ENCODE measurements at regions not wholly inside any gene's neighbourhood (a gene's known extent, or its start where the extent isn't known, plus 50 kb on each side); places are given as distances from the start of the nearest gene placed in this dataset.
"Not testable (repeated sequence)": the region's sequence is repeated elsewhere in the genome, so short reads cannot be mapped to it uniquely, and the experiment has no call there.

- not testable (repeated sequence) for DNase-seq (ENCODE audit: low read depth, low spot score)
These were observed 482.1 kb upstream of the ADGRL4 start for GRCh38 chr1:79488572-79489121.

- DNase-seq (ENCODE audit: low read depth, low spot score): no peak
These were observed 472.3 kb upstream of the ADGRL4 start for GRCh38 chr1:79478728-79479373.

GRCh38 chr1:79478160-79478559 lies 471.6 kb upstream of the ADGRL4 start:
- no peak for DNase-seq (ENCODE audit: low read depth, low spot score)

GRCh38 chr1:79472067-79472656 lies 465.6 kb upstream of the ADGRL4 start:
- no peak for DNase-seq (ENCODE audit: low read depth, low spot score)

- DNase-seq (ENCODE audit: low read depth, low spot score): no peak
These were observed 462.6 kb upstream of the ADGRL4 start for GRCh38 chr1:79469139-79469538.

GRCh38 chr1:79460773-79461436 lies 454.4 kb upstream of the ADGRL4 start:
- DNase-seq (ENCODE audit: low read depth, low spot score): no peak

GRCh38 chr1:79457562-79458224 lies 451.2 kb upstream of the ADGRL4 start:
- no peak for DNase-seq (ENCODE audit: low read depth, low spot score)

GRCh38 chr1:79448426-79448825 lies 441.9 kb upstream of the ADGRL4 start:
- no peak for DNase-seq (ENCODE audit: low read depth, low spot score)

GRCh38 chr1:79441238-79441637 lies 434.7 kb upstream of the ADGRL4 start:
- DNase-seq (ENCODE audit: low read depth, low spot score): no peak

GRCh38 chr1:79437540-79437939 lies 431.0 kb upstream of the ADGRL4 start:
- DNase-seq (ENCODE audit: low read depth, low spot score): no peak

GRCh38 chr1:79431340-79431739 lies 424.8 kb upstream of the ADGRL4 start:
- no peak for DNase-seq (ENCODE audit: low read depth, low spot score)

GRCh38 chr1:79430437-79430836 lies 423.9 kb upstream of the ADGRL4 start:
- DNase-seq (ENCODE audit: low read depth, low spot score): no peak

GRCh38 chr1:79422726-79423125 lies 416.2 kb upstream of the ADGRL4 start:
- no peak for DNase-seq (ENCODE audit: low read depth, low spot score)

GRCh38 chr1:79398501-79398900 lies 392.0 kb upstream of the ADGRL4 start:
- no peak for DNase-seq (ENCODE audit: low read depth, low spot score)

GRCh38 chr1:79396901-79397300 lies 390.4 kb upstream of the ADGRL4 start:
- no peak for DNase-seq (ENCODE audit: low read depth, low spot score)

GRCh38 chr1:79388694-79389361 lies 382.3 kb upstream of the ADGRL4 start:
- no peak for DNase-seq (ENCODE audit: low read depth, low spot score)

- no peak for DNase-seq (ENCODE audit: low read depth, low spot score)
These were observed 380.2 kb upstream of the ADGRL4 start for GRCh38 chr1:79386730-79387129.

GRCh38 chr1:79380078-79380477 lies 373.5 kb upstream of the ADGRL4 start:
- DNase-seq (ENCODE audit: low read depth, low spot score): no peak

- no peak for DNase-seq (ENCODE audit: low read depth, low spot score)
These were observed 369.6 kb upstream of the ADGRL4 start for GRCh38 chr1:79376106-79376505.

- no peak for DNase-seq (ENCODE audit: low read depth, low spot score)
These were observed 368.8 kb upstream of the ADGRL4 start for GRCh38 chr1:79375352-79375751.

- no peak for DNase-seq (ENCODE audit: low read depth, low spot score)
These were observed 367.9 kb upstream of the ADGRL4 start for GRCh38 chr1:79374397-79374796.
